PC-3 (cell line): ENCODE measurements at regions not wholly inside any gene's neighbourhood (a gene's known extent, or its start where the extent isn't known, plus 50 kb on each side); places are given as distances from the start of the nearest gene placed in this dataset.

Experiments
- EZH2phosphoT487 ChIP-seq: fragments of 300-600 bp; sonication (generic); IDR thresholded peaks from 2 replicates; pipeline ENCODE4 v1.6.1; 2018; ENCODE audit warnings: mild to moderate bottlenecking, antibody characterized with exemption, low read length, borderline replicate concordance
- TF ChIP-seq, protein P1 (sequence below): fragments of 300-600 bp; sonication (generic); conservative IDR thresholded peaks from 2 replicates; pipeline ENCODE4 v1.5.1; 2017; ENCODE audit warnings: antibody characterized with exemption, low read depth, mild to moderate bottlenecking, low read length

DNA sequence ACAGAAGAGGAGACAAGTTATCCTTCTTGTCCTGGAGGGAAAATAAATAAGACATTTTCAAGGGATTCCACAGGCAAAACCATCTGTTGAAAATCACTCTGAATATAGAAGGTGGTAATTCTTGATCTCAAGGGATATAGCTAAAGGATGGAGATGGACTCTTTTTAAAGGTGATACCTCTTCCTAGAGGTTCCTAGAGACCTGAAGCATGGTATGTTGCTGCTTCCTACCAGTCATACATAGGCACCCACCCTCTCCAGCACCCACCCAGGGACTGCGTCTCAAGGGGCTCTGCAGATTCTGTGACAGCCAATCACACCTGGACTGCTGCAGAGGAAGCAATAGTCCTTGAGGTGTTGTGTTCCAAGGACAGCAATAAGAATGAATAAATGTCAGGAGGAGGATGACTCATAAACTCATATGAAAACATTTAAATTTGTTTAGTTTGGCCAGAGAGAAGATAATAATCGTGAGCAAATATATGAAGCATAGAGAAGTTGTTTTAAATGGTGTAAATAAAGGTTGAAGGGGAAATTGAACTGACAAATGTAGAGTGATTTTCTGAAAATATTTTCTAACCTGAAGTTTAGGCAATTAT is 741.6 kb upstream of the CBLB start:
- TF ChIP-seq, protein P1, sequence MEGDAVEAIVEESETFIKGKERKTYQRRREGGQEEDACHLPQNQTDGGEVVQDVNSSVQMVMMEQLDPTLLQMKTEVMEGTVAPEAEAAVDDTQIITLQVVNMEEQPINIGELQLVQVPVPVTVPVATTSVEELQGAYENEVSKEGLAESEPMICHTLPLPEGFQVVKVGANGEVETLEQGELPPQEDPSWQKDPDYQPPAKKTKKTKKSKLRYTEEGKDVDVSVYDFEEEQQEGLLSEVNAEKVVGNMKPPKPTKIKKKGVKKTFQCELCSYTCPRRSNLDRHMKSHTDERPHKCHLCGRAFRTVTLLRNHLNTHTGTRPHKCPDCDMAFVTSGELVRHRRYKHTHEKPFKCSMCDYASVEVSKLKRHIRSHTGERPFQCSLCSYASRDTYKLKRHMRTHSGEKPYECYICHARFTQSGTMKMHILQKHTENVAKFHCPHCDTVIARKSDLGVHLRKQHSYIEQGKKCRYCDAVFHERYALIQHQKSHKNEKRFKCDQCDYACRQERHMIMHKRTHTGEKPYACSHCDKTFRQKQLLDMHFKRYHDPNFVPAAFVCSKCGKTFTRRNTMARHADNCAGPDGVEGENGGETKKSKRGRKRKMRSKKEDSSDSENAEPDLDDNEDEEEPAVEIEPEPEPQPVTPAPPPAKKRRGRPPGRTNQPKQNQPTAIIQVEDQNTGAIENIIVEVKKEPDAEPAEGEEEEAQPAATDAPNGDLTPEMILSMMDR, result no peak
- no peak for TF ChIP-seq EZH2phosphoT487
